ENCODE measurements at regions not wholly inside any gene's neighbourhood (a gene's known extent, or its start where the extent isn't known, plus 50 kb on each side); places are given as distances from the start of the nearest gene placed in this dataset.

GRCh38 chr10:3836222-3836820 lies 51.3 kb upstream of the KLF6 start:
- no peak for TF ChIP-seq GATA2 (IDR thresholded peaks at IDR 0.05; ENCODE audit: insufficient read depth, insufficient read length, low read depth, low read length)
- no peak for TF ChIP-seq MAX (IDR thresholded peaks at IDR 0.05; ENCODE audit: insufficient read depth, insufficient read length)
- TF ChIP-seq POLR2AphosphoS5 (IDR thresholded peaks at IDR 0.05; ENCODE audit: insufficient read depth, low read depth, low read length), result no peak
- TF ChIP-seq JUN (IDR thresholded peaks at IDR 0.05; ENCODE audit: borderline replicate concordance, insufficient read depth, insufficient read length, low read depth), result no peak
- no peak for TF ChIP-seq POLR2A (IDR thresholded peaks at IDR 0.05; ENCODE audit: low read depth, low read length)
- TF ChIP-seq CTCF (IDR thresholded peaks at IDR 0.05; ENCODE audit: extremely low read depth in 1 of 2, insufficient read depth in 1 of 2, low read depth in 1 of 2, low read length in 2 of 2), result no peak
- TF ChIP-seq FOS (IDR thresholded peaks at IDR 0.05; ENCODE audit: borderline replicate concordance, insufficient read depth, low read length), result no peak
- no peak for TF ChIP-seq EZH2 (IDR thresholded peaks at IDR 0.05; ENCODE audit: borderline replicate concordance, low read depth, low read length, severe bottlenecking)
- no peak for TF ChIP-seq MYC (IDR thresholded peaks at IDR 0.05; ENCODE audit: low read depth, low read length)
- no peak overlapping the region for H3K4me2 ChIP-seq (ENCODE audit: insufficient read depth, low read length)
- FAIRE-seq, result no peak
- ChIA-PET CTCF (interaction anchor here (1.0 to 1.3 kb wide), 3 partner anchors 9 to 19 kb away, joined by 3 to 4 read pairs (median 3); no protein-coding TSS in a partner anchor), POLR2A (no interaction called here)
- no peaks in the 10 kb centered on the region for H3K9me3 ChIP-seq (replicated peaks; ENCODE audit: control insufficient read depth, insufficient read depth, low read length)
- no peak overlapping the region for H3K4me3 ChIP-seq (replicated peaks in 1 of 3; ENCODE audit: insufficient read depth in 1 of 3, low read depth in 1 of 3, low read length in 3 of 3)
- H3K79me2 ChIP-seq (ENCODE audit: control insufficient read depth, insufficient read depth, low read length), result no peaks in the 10 kb centered on the region
- H4K20me1 ChIP-seq (replicated peaks; ENCODE audit: control insufficient read depth, extremely low read depth, insufficient read depth, low read length), result no peaks in the 10 kb centered on the region
- H3K27ac ChIP-seq (ENCODE audit: insufficient read depth, low read depth, low read length), result no peak overlapping the region
- H3K9me1 ChIP-seq (replicated peaks; ENCODE audit: control insufficient read depth, extremely low read depth, insufficient read depth, low read length), result no peaks in the 10 kb centered on the region
- no peak for DNase-seq (ENCODE audit: low read depth, low spot score)
- peak overlapping the region; percentile 93 for H2AFZ ChIP-seq (ENCODE audit: low read depth, low read length)
- H3K27me3 ChIP-seq (ENCODE audit: control insufficient read depth in 2 of 2, insufficient read depth in 2 of 2, low read length in 2 of 2), result no peaks in the 10 kb centered on the region
- intact Hi-C loops (cut with micrococcal nuclease) (no loop called here), dilution Hi-C loops (cut with MboI; ENCODE audit: extremely low pct_ligation_motif_present, low sequenced_read_pairs) (no loop called here)
- no peaks in the 10 kb centered on the region for H3K36me3 ChIP-seq (ENCODE audit: control insufficient read depth in 2 of 2, extremely low read depth in 1 of 2, insufficient read depth in 2 of 2, low read length in 2 of 2)
- H3K4me1 ChIP-seq (ENCODE audit: control insufficient read depth, extremely low read depth, insufficient read depth, low read length), result peaks cover 8% of the 10 kb centered on the region
- H3K9ac ChIP-seq (replicated peaks; ENCODE audit: extremely low read depth, insufficient read depth, low read length), result no peak overlapping the region
- BruUV-seq (replicated peaks), result no TSS peak
